Ectodermal cell (in vitro differentiated cells): ENCODE measurements at regions not wholly inside any gene's neighbourhood (a gene's known extent, or its start where the extent isn't known, plus 50 kb on each side); places are given as distances from the start of the nearest gene placed in this dataset.

ENCODE experiments used
- H3K27ac ChIP-seq: 2 replicates; pipeline ENCODE4 v1.7.0; 2013; ENCODE audit warnings: mild to moderate bottlenecking, low read depth, low read length; ENCODE audit not compliant: insufficient read depth, poor library complexity, severe bottlenecking
- H3K27me3 ChIP-seq: 2 replicates; pipeline ENCODE4 v1.7.0; 2013; ENCODE audit warnings: mild to moderate bottlenecking, low read length; ENCODE audit not compliant: insufficient read depth, control insufficient read depth, poor library complexity, severe bottlenecking
- H3K36me3 ChIP-seq: one replicate; pipeline ENCODE4 v1.7.0; 2013; ENCODE audit warnings: low read length; ENCODE audit not compliant: control insufficient read depth, insufficient read depth
- H3K4me1 ChIP-seq: one replicate; pipeline ENCODE4 v1.7.0; 2013; ENCODE audit warnings: low read length; ENCODE audit not compliant: control insufficient read depth, insufficient read depth
- H3K4me3 ChIP-seq: 2 replicates; pipeline ENCODE4 v1.7.0; 2013; ENCODE audit warnings: low read depth, low read length, control low read depth; ENCODE audit not compliant: insufficient read depth
- H3K9me3 ChIP-seq: 2 replicates; pipeline ENCODE4 v1.7.0; 2013; ENCODE audit warnings: mild to moderate bottlenecking, low read length, moderate library complexity; ENCODE audit not compliant: control insufficient read depth
- WGBS, 2 experiments: methylation state at CpG; one replicate each; pipeline ENCODE4 v1.1.7; 2013; ENCODE audit warnings: missing lambda C conversion rate in 2 of 2; 5-methylcytosine and 5-hydroxymethylcytosine counted together

- Histone ChIP-seq H3K4me3 (no peak overlapping the region), H3K36me3 (no peaks in the 10 kb centered on the region), H3K9me3 (no peaks in the 10 kb centered on the region), H3K4me1 (peaks cover 7% of the 10 kb centered on the region), H3K27me3 (no peaks in the 10 kb centered on the region), H3K27ac (no peak overlapping the region)
- WGBS, 2 experiments: 85 to 96% methylated on average over 2 of the region's 2 CpGs
These were observed 243.4 kb downstream of the BMP7 start for GRCh38 chr20:57023007-57023406.

DNA sequence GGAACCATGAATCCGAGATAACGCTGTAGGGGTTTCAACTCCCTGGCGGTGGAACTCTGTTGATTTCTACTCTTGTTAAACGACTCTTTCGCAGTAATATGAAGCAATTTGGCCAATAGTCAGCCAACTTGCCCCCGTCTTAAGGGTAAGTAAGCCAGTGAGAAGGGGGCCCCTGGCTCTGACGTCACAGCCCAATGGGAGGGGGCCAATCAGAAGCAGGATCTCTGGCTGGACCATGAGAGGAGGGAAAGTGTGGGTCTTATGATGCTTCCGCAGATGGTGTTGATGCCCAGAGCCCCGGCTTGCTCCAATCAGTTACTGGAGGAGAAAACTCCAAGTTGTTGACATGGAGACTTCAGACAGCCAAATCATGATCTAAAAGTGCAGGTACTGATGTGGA, 242.4 kb downstream of the BMP7 start:
- H3K36me3 ChIP-seq: no peaks in the 10 kb centered on the region
- no peaks in the 10 kb centered on the region for H3K27me3 ChIP-seq
- no peak overlapping the region for H3K4me3 ChIP-seq
- peaks cover 7% of the 10 kb centered on the region for H3K4me1 ChIP-seq
- no peak overlapping the region for H3K27ac ChIP-seq
- 94% methylated on average over 9 of the region's 9 CpGs for whole genome bisulfite sequencing, 2 experiments
- no peaks in the 10 kb centered on the region for H3K9me3 ChIP-seq

GRCh38 chr20:57024849-57025248, 241.6 kb downstream of the BMP7 start:
- 96 to 99% methylated on average over 4 of the region's 4 CpGs for WGBS, 2 experiments
- H3K9me3 ChIP-seq: no peaks in the 10 kb centered on the region
- no peak overlapping the region for H3K4me3 ChIP-seq

GRCh38 chr20:57025261-57025660, 241.2 kb downstream of the BMP7 start:
- Histone ChIP-seq H3K27ac (no peak overlapping the region), H3K27me3 (no peaks in the 10 kb centered on the region), H3K4me3 (no peak overlapping the region), H3K36me3 (no peaks in the 10 kb centered on the region), H3K4me1 (peaks cover 13% of the 10 kb centered on the region), H3K9me3 (no peaks in the 10 kb centered on the region)
- WGBS, 2 experiments: 88% methylated on average over 3 of the region's 3 CpGs

More at GRCh38 chr20:57024849-57025248, 241.6 kb downstream of the BMP7 start:
- Histone ChIP-seq H3K36me3 (no peaks in the 10 kb centered on the region), H3K4me1 (peaks cover 13% of the 10 kb centered on the region), H3K27ac (no peak overlapping the region), H3K27me3 (no peaks in the 10 kb centered on the region)

DNA sequence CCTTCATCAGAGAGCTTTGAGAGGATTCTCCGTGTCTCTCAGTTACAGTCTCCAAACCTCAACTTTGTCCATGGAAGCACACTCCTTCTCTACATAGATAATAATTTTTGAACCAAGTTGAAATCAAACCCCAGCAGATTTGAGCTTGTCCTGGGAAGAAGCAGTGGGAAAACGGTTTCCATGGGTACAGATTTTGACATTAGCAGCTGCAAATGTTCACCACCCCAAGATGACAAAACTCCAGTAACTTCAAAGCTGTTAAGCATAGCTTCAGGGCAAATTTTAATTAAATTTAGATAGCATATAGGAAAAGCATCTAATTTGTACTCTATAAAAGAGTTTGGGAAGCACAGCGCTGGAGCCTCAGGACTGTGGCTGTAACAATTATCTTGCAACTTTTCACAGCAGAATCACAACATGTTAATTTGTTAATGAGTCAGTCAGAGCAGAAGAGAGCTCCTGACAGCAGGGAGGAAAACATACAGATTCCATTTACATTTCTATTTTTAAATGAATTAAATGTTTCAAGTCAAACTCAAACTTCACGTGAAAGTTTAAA, 240.7 kb downstream of the BMP7 start:
- Histone ChIP-seq H3K36me3 (no peaks in the 10 kb centered on the region), H3K4me1 (peaks cover 14% of the 10 kb centered on the region), H3K27me3 (no peaks in the 10 kb centered on the region), H3K9me3 (no peaks in the 10 kb centered on the region), H3K4me3 (no peak overlapping the region), H3K27ac (no peak overlapping the region)
- 71 to 74% methylated on average over 3 to 4 of the region's 4 CpGs for WGBS, 2 experiments

DNA sequence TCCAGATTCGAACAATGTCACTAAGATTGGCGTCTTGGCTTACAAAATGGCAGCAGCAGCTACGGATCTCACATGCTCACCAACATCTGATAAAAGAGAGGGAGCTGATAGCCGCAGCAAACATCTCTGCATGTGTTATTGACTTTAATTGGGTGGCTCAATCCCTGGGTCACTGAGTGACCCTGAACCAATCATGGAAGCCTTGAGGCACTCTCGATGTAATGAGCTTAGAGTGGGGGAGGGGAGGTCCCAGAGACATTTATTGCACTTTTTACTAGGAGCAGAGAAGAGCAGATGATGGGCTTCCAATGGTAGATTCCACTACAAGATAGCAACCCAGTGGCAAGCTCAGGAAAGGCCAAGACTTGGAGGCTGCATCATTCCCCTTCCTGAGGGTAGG, 238.7 kb downstream of the BMP7 start:
- H3K9me3 ChIP-seq: no peaks in the 10 kb centered on the region
- H3K36me3 ChIP-seq: no peaks in the 10 kb centered on the region
- no peak overlapping the region for H3K27ac ChIP-seq
- 86 to 89% methylated on average over 5 of the region's 5 CpGs for WGBS, 2 experiments
- H3K4me1 ChIP-seq: peaks cover 29% of the 10 kb centered on the region
- no peaks in the 10 kb centered on the region for H3K27me3 ChIP-seq
- no peak overlapping the region for H3K4me3 ChIP-seq

DNA sequence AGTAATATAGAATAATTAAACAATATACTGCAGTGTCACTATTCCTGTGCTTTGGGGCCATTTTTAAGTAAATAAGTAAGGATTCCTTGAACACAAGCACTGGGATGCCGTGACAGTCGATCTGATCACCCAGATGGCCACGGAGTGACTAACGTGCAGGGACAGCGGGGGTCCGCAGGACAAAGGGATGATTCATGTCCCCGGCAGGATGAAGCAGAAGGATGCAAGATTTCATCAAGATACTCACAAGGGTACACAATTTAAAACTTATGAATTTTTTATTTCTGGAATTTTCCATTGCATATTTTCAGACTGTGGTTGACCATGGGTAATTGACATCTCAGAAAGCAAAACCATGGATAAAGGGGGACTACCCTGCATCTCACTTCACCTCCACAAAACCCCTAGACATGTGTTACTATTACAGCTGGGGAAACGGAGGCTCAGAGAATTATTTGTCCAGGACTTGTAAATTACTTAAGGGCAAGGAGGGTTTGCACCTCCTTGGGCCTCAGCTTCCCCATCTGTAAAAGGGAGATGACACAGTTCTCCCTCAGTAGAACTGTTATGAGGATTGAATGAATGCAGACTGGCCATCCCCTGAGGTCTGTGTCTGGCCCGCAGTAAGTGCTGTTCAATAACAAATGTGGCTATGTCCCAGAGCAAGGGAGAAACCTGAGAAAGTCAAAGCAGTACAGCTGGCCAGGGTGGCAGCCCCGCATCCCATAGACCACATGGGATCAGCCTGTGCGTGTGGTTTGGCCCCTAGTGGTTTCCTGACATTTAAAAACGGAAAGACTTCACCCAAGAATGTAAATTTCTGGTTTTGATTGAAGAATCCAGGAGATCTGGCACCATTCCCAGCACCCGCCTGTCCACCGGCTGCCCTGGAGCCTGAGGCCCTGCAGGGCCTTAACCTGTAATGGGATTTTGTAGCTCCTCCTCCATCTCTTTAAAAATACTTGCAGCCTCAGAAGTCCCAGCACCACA, 235.5 kb downstream of the BMP7 start:
- H3K4me3 ChIP-seq: no peak overlapping the region
- no peak overlapping the region for H3K27ac ChIP-seq
- peaks cover 35% of the 10 kb centered on the region for H3K4me1 ChIP-seq
- 69 to 77% methylated on average over 14 of the region's 14 CpGs for WGBS, 2 experiments
- H3K9me3 ChIP-seq: no peaks in the 10 kb centered on the region
- no peaks in the 10 kb centered on the region for H3K36me3 ChIP-seq
- no peaks in the 10 kb centered on the region for H3K27me3 ChIP-seq

- Histone ChIP-seq H3K4me3 (no peak overlapping the region), H3K36me3 (no peaks in the 10 kb centered on the region), H3K27ac (no peak overlapping the region), H3K4me1 (peaks cover 35% of the 10 kb centered on the region), H3K9me3 (no peaks in the 10 kb centered on the region), H3K27me3 (no peaks in the 10 kb centered on the region)
- 92 to 96% methylated on average over 2 of the region's 2 CpGs for WGBS, 2 experiments
These were observed 234.5 kb downstream of the BMP7 start for GRCh38 chr20:57031867-57032355.

DNA sequence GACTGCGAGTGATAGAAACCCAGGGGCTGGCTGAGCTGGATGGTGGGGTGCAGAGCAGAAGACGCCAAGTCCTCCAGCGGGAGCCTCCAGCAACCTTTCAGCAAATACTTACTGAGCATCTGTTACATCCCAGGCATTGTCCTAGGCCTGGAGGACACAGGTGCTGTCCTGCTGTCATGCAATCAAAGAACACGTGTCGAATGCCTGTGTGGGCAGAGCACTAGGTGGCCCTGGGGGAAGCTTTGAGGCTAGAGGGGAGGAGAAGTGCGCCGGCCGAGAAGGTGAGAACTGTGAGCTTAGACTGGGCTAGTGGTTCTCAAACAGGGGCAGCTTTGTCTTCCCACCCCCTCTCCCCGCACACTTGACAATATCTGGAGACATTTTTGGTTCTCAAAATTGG, 233.6 kb downstream of the BMP7 start:
- Histone ChIP-seq H3K27ac (no peak overlapping the region), H3K27me3 (no peaks in the 10 kb centered on the region), H3K36me3 (no peaks in the 10 kb centered on the region), H3K4me3 (no peak overlapping the region), H3K9me3 (no peaks in the 10 kb centered on the region), H3K4me1 (peaks cover 35% of the 10 kb centered on the region)
- WGBS, 2 experiments: 70 to 77% methylated on average over 8 to 9 of the region's 9 CpGs

- Histone ChIP-seq H3K9me3 (no peaks in the 10 kb centered on the region), H3K4me1 (peaks cover 35% of the 10 kb centered on the region), H3K36me3 (no peaks in the 10 kb centered on the region), H3K4me3 (no peak overlapping the region), H3K27ac (no peak overlapping the region), H3K27me3 (no peaks in the 10 kb centered on the region)
- WGBS, 2 experiments: 95 to 97% methylated on average over 5 of the region's 5 CpGs
These were observed 232.4 kb downstream of the BMP7 start for GRCh38 chr20:57034001-57034400.
